Liver (tissue), 3 donors: ENCODE measurements at regions not wholly inside any gene's neighbourhood (a gene's known extent, or its start where the extent isn't known, plus 50 kb on each side); places are given as distances from the start of the nearest gene placed in this dataset.

Experiments used
- GABPA ChIP-seq, 2 donors: IDR thresholded peaks in 1 of 2; conservative IDR thresholded peaks in 1 of 2; 2 replicates each; pipeline ENCODE4 v1.6.1; 2016; ENCODE audit warnings: antibody characterized with exemption in 2 of 2, mild to moderate bottlenecking in 1 of 2, moderate library complexity in 1 of 2
- HNF4G ChIP-seq: IDR thresholded peaks from 2 replicates; pipeline ENCODE4 v1.6.1; 2016; ENCODE audit warnings: antibody characterized with exemption
- RAD21 ChIP-seq, 2 donors: IDR thresholded peaks; 2 replicates each; pipeline ENCODE4 v1.6.1; 2016; ENCODE audit warnings: antibody characterized with exemption in 2 of 2, mild to moderate bottlenecking in 2 of 2
- TF ChIP-seq, protein P1 (sequence below): fragments of 150-350 bp; IDR thresholded peaks from 2 replicates; pipeline ENCODE4 v1.5.1; 2017; ENCODE audit warnings: improper control_type of control experiment, low read depth, low read length; ENCODE audit not compliant: missing input control
- donor health status: healthy.
- donor health status: healthy.

DNA sequence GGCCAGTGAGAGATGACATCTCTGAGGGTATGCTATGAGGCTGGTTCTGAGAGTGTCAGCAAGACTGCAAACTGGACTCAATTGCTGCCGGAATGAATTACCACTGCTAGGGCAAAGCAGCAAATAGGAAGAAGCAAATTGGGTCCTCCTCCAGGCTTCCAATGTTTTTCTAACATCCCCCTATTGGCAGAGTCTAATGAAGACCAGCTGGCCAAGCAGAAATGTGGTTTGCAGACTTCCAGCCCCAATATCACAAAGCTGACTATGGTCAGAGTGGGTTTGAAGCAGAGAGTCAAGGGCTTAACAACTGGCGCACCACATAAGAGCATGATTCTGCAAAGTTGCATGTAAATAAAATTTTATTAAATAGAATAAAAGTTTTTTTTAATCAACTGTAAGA lies 225.4 kb upstream of the GLRA2 start:
- TF ChIP-seq GABPA (IDR thresholded peaks at IDR 0.05 in 1 of 2, conservative IDR thresholded peaks at IDR 0.05 in 1 of 2), result no peak
- TF ChIP-seq, protein P1, sequence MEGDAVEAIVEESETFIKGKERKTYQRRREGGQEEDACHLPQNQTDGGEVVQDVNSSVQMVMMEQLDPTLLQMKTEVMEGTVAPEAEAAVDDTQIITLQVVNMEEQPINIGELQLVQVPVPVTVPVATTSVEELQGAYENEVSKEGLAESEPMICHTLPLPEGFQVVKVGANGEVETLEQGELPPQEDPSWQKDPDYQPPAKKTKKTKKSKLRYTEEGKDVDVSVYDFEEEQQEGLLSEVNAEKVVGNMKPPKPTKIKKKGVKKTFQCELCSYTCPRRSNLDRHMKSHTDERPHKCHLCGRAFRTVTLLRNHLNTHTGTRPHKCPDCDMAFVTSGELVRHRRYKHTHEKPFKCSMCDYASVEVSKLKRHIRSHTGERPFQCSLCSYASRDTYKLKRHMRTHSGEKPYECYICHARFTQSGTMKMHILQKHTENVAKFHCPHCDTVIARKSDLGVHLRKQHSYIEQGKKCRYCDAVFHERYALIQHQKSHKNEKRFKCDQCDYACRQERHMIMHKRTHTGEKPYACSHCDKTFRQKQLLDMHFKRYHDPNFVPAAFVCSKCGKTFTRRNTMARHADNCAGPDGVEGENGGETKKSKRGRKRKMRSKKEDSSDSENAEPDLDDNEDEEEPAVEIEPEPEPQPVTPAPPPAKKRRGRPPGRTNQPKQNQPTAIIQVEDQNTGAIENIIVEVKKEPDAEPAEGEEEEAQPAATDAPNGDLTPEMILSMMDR, result no peak
- no peak for TF ChIP-seq RAD21 (IDR thresholded peaks at IDR 0.05)
- no peak for TF ChIP-seq HNF4G
